Transverse colon (tissue), 4 donors: ENCODE measurements at regions not wholly inside any gene's neighbourhood (a gene's known extent, or its start where the extent isn't known, plus 50 kb on each side); places are given as distances from the start of the nearest gene placed in this dataset.

Experiments used
- DNase-seq: peaks from one replicate; pipeline ENCODE4 v3.0.0-alpha.2; 2019
- H3K27ac ChIP-seq, 4 donors: fragments of 200-600 bp; sonication (generic); 2 replicates each; pipeline ENCODE4 v1.5.1; 2016 to 2018; ENCODE audit warnings: inconsistent platforms in 4 of 4
- H3K27me3 ChIP-seq: fragments of 200-600 bp; sonication (generic); 2 replicates; pipeline ENCODE4 v1.5.1; 2017; ENCODE audit warnings: inconsistent platforms
- H3K36me3 ChIP-seq, 4 donors: fragments of 200-600 bp; sonication (generic); 2 replicates each; pipeline ENCODE4 v1.5.1; 2017 to 2019; ENCODE audit warnings: inconsistent platforms in 4 of 4
- H3K4me1 ChIP-seq, 4 donors: fragments of 200-600 bp; sonication (generic); 2 replicates each; pipeline ENCODE4 v1.5.1; 2017 to 2020; ENCODE audit warnings: inconsistent platforms in 4 of 4
- H3K4me3 ChIP-seq, 4 donors: fragments of 200-600 bp; sonication (generic); 1 replicate in 1 of 4; 2 replicates in 3 of 4; pipeline versions ENCODE4 v1.5.1 to v1.6.1; 2017 to 2019; ENCODE audit warnings: inconsistent platforms in 4 of 4
- H3K9me3 ChIP-seq, 2 donors: fragments of 200-600 bp; sonication (generic); 2 replicates each; pipeline ENCODE4 v1.5.1; 2017 to 2019; ENCODE audit warnings: inconsistent platforms in 2 of 2
- CTCF ChIP-seq, 5 experiments: fragments of 200-600 bp in 3 of 5; fragments of 450-650 bp in 2 of 5; sonication (generic) in 3 of 5; IDR thresholded peaks; 1 replicate in 2 of 5; 2 replicates in 3 of 5; pipeline ENCODE4 v1.5.1; 2016 to 2017; ENCODE audit warnings: antibody characterized with exemption in 5 of 5, inconsistent platforms in 3 of 5, mild to moderate bottlenecking in 2 of 5, moderate library complexity in 1 of 5
- EP300 ChIP-seq: sonication (generic); formaldehyde crosslinking; IDR thresholded peaks from one replicate; pipeline ENCODE4 v1.6.1; 2017; ENCODE audit warnings: antibody characterized with exemption, low read depth
- POLR2A ChIP-seq: fragments of 450-650 bp; IDR thresholded peaks from one replicate; pipeline ENCODE4 v1.6.1; 2016; ENCODE audit warnings: antibody characterized with exemption, mild to moderate bottlenecking, moderate library complexity
- POLR2AphosphoS5 ChIP-seq, 3 donors: sonication (generic); formaldehyde crosslinking; IDR thresholded peaks; one replicate each; pipeline ENCODE4 v1.6.1; 2016; ENCODE audit warnings: antibody characterized with exemption in 3 of 3
- WGBS, 2 donors: methylation state at CpG; one replicate each; pipeline ENCODE4 v1.1.5; 2018; ENCODE audit warnings: low coverage in 1 of 2; 5-methylcytosine and 5-hydroxymethylcytosine counted together
- in situ Hi-C, 4 donors: fragments of 200-750 bp; cut with MboI; loops; one replicate each; pipeline versions ENCODE4 v1.15.0 to v1.15.1; 2017; ENCODE audit warnings: low sequenced_read_pairs in 3 of 4, low pct_ligation_motif_present in 1 of 4, low pct_unique_long_range_greater_than_20kb in 1 of 4
- intact Hi-C: fragments of 100-400 bp; cut with DNase I; formaldehyde crosslinking; loops from one replicate; pipeline ENCODE4 v1.15.1; 2023; ENCODE audit warnings: low total_unique reads

GRCh38 chrY:8470249-8470648 is 867.0 kb upstream of the TSPY4 start:
- Histone ChIP-seq H3K27me3 (no peaks in the 10 kb centered on the region), H3K4me3 (no peak overlapping the region), H3K27ac (no peak overlapping the region), H3K9me3 (no peaks in the 10 kb centered on the region), H3K36me3 (no peaks in the 10 kb centered on the region), H3K4me1 (no peaks in the 10 kb centered on the region)
- TF ChIP-seq CTCF (IDR thresholded peaks at IDR 0.05) (no peak), POLR2A (no peak), POLR2AphosphoS5 (IDR thresholded peaks at IDR 0.05) (no peak), EP300 (no peak)
- in situ Hi-C loops (loop anchor here in 1 of 4 donors (25.0 kb wide), 1 partner anchor 108 kb away; no protein-coding TSS in a partner anchor), intact Hi-C loops (no loop called here)
- 100% methylated on average over 1 of the region's 2 CpGs; no CpG with 5 or more reads in 1 of the 2 donors for WGBS, 2 donors
- DNase-seq: no peak

- Histone ChIP-seq H3K36me3 (no peaks in the 10 kb centered on the region), H3K9me3 (no peaks in the 10 kb centered on the region), H3K27ac (no peak overlapping the region), H3K4me3 (no peak overlapping the region), H3K4me1 (no peaks in the 10 kb centered on the region), H3K27me3 (no peaks in the 10 kb centered on the region)
- TF ChIP-seq POLR2AphosphoS5 (IDR thresholded peaks at IDR 0.05): no peak
- no peak for TF ChIP-seq POLR2A
- no peak for TF ChIP-seq CTCF (IDR thresholded peaks at IDR 0.05)
- TF ChIP-seq EP300: no peak
- intact Hi-C loops: no loop called here
- in situ Hi-C loops: no loop called here
- no peak for DNase-seq
These were observed 858.1 kb upstream of the TSPY4 start for GRCh38 chrY:8479141-8479540.

- intact Hi-C loops (no loop called here), in situ Hi-C loops (no loop called here)
- H3K27ac ChIP-seq: no peak overlapping the region
- H3K27me3 ChIP-seq: no peaks in the 10 kb centered on the region
- H3K4me3 ChIP-seq: no peak overlapping the region
- no peaks in the 10 kb centered on the region for H3K9me3 ChIP-seq
- no peaks in the 10 kb centered on the region for H3K36me3 ChIP-seq
- H3K4me1 ChIP-seq: no peaks in the 10 kb centered on the region
- no CpG with 5 or more reads among the region's 1 CpG for WGBS, 2 donors
- no peak for DNase-seq
- TF ChIP-seq POLR2AphosphoS5 (IDR thresholded peaks at IDR 0.05) (no peak), CTCF (IDR thresholded peaks at IDR 0.05) (no peak), EP300 (no peak), POLR2A (no peak)
These were observed 848.3 kb upstream of the TSPY4 start for GRCh38 chrY:8488955-8489354.

GRCh38 chrY:8489880-8490630 is 847.2 kb upstream of the TSPY4 start:
- in situ Hi-C loops: no loop called here
- no peaks in the 10 kb centered on the region for H3K9me3 ChIP-seq
- H3K36me3 ChIP-seq: no peaks in the 10 kb centered on the region
- intact Hi-C loops: no loop called here
- H3K27me3 ChIP-seq: no peaks in the 10 kb centered on the region
- no peak for DNase-seq
- WGBS, 2 donors: 60% methylated on average over 1 of the region's 4 CpGs; no CpG with 5 or more reads in 1 of the 2 donors
- H3K27ac ChIP-seq: no peak overlapping the region
- no peaks in the 10 kb centered on the region for H3K4me1 ChIP-seq
- H3K4me3 ChIP-seq: no peak overlapping the region
- no peak for TF ChIP-seq POLR2A
- TF ChIP-seq CTCF (IDR thresholded peaks at IDR 0.05): no peak
- TF ChIP-seq EP300: no peak
- no peak for TF ChIP-seq POLR2AphosphoS5 (IDR thresholded peaks at IDR 0.05)
